ENCODE measurements at regions not wholly inside any gene's neighbourhood (a gene's known extent, or its start where the extent isn't known, plus 50 kb on each side); places are given as distances from the start of the nearest gene placed in this dataset.

DNA sequence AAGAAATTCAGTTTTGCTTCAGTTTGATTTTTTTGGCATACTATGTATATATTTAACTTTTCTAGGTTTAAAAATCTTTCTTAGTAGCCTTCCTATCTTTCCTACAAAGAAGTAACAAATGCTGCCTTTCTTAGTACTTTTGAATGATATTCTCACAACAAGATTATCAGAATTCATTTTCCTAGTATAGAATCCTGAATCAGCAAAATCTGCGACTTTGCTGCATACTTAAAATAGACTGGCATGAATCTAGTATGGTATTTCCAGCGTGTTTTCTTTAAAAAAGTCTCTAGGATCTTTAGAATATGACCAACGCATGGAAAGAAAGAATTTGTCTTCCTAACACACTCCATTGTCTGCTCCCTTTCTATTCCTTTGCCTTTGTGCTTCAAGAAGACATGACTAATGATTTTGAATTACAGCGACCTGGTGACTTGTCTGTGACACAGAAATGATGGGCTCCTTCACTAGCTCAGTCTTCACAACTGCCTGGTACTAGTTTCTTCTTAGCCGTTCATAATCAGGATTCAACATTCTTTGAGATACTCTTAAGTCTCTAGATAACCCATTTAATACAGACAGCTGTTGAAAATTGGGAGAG is 349.8 kb downstream of the PPARGC1A start:
- intact Hi-C loops (cut with micrococcal nuclease; ENCODE audit: unreplicated experiment) (no loop called here), in situ Hi-C loops (cut with HindIII; ENCODE audit: low pct_unique_long_range_greater_than_20kb, low sequenced_read_pairs) (no loop called here)
- no peaks in the 10 kb centered on the region for H3K4me1 ChIP-seq (ENCODE audit: control insufficient read depth, insufficient read depth, low read length)
- H3K36me3 ChIP-seq (ENCODE audit: control insufficient read depth, insufficient read depth, low read length), result no peaks in the 10 kb centered on the region
- H3K9me3 ChIP-seq (ENCODE audit: control insufficient read depth, insufficient read depth, low read depth, low read length), result no peaks in the 10 kb centered on the region
- ChIA-PET POLR2A (no interaction called here), CTCF (no interaction called here)
- TF ChIP-seq SIN3A (IDR thresholded peaks at IDR 0.05; ENCODE audit: borderline replicate concordance, insufficient read depth, low read depth, low read length) (no peak), TCF7L2 (IDR thresholded peaks at IDR 0.05; ENCODE audit: low read depth, low read length) (no peak), POLR2AphosphoS5 (IDR thresholded peaks at IDR 0.05; ENCODE audit: low read depth, low read length) (no peak)
- TF ChIP-seq, protein P1, sequence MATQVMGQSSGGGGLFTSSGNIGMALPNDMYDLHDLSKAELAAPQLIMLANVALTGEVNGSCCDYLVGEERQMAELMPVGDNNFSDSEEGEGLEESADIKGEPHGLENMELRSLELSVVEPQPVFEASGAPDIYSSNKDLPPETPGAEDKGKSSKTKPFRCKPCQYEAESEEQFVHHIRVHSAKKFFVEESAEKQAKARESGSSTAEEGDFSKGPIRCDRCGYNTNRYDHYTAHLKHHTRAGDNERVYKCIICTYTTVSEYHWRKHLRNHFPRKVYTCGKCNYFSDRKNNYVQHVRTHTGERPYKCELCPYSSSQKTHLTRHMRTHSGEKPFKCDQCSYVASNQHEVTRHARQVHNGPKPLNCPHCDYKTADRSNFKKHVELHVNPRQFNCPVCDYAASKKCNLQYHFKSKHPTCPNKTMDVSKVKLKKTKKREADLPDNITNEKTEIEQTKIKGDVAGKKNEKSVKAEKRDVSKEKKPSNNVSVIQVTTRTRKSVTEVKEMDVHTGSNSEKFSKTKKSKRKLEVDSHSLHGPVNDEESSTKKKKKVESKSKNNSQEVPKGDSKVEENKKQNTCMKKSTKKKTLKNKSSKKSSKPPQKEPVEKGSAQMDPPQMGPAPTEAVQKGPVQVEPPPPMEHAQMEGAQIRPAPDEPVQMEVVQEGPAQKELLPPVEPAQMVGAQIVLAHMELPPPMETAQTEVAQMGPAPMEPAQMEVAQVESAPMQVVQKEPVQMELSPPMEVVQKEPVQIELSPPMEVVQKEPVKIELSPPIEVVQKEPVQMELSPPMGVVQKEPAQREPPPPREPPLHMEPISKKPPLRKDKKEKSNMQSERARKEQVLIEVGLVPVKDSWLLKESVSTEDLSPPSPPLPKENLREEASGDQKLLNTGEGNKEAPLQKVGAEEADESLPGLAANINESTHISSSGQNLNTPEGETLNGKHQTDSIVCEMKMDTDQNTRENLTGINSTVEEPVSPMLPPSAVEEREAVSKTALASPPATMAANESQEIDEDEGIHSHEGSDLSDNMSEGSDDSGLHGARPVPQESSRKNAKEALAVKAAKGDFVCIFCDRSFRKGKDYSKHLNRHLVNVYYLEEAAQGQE (IDR thresholded peaks at IDR 0.05; ENCODE audit: insufficient read depth in 1 of 2, low read depth in 2 of 2, low read length in 1 of 2), result no peak
- TF ChIP-seq, protein P2, sequence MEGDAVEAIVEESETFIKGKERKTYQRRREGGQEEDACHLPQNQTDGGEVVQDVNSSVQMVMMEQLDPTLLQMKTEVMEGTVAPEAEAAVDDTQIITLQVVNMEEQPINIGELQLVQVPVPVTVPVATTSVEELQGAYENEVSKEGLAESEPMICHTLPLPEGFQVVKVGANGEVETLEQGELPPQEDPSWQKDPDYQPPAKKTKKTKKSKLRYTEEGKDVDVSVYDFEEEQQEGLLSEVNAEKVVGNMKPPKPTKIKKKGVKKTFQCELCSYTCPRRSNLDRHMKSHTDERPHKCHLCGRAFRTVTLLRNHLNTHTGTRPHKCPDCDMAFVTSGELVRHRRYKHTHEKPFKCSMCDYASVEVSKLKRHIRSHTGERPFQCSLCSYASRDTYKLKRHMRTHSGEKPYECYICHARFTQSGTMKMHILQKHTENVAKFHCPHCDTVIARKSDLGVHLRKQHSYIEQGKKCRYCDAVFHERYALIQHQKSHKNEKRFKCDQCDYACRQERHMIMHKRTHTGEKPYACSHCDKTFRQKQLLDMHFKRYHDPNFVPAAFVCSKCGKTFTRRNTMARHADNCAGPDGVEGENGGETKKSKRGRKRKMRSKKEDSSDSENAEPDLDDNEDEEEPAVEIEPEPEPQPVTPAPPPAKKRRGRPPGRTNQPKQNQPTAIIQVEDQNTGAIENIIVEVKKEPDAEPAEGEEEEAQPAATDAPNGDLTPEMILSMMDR (IDR thresholded peaks at IDR 0.05), result no peak
- BruUV-seq (replicated peaks), result no TSS peak
- no peak for DNase-seq (ENCODE audit: low read depth, low spot score)
- no peak overlapping the region for H3K27ac ChIP-seq (ENCODE audit: low read length)
- no peak for ATAC-seq
- no peak overlapping the region for H3K4me3 ChIP-seq (ENCODE audit: low read depth in 2 of 2, low read length in 2 of 2)
- no peaks in the 10 kb centered on the region for H3K27me3 ChIP-seq (ENCODE audit: control insufficient read depth, insufficient read depth, low read length)

DNA sequence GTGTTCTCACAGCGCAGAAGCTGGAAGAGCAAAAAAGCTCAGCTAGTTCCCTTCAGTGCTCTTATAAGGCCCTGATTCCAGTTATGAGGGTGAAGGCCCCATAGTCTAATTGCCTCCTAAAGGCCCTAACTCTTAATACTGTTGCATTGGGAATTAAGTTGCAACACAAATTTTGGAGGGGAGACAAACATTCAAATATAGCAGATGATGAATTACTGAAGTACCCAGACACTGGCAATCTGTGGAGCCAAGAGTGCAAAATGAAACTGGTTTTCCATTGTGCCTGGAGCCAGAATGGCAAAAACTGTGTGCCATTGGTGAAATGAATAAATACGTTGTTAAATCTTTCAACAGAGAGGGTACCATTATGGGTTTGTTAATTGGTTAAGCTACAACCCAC is 356.0 kb downstream of the PPARGC1A start:
- intact Hi-C loops (cut with micrococcal nuclease; ENCODE audit: unreplicated experiment), result no loop called here

More for the DNA sequence above, 356.0 kb downstream of the PPARGC1A start:
- no peak for ATAC-seq
- in situ Hi-C loops (cut with HindIII; ENCODE audit: low pct_unique_long_range_greater_than_20kb, low sequenced_read_pairs), result no loop called here
- no peak for DNase-seq (ENCODE audit: low read depth, low spot score)
- no TSS peak for BruUV-seq (replicated peaks)
- Histone ChIP-seq H3K4me1 (ENCODE audit: control insufficient read depth, insufficient read depth, low read length) (no peaks in the 10 kb centered on the region), H3K9me3 (ENCODE audit: control insufficient read depth, insufficient read depth, low read depth, low read length) (no peaks in the 10 kb centered on the region), H3K27ac (ENCODE audit: low read length) (no peak overlapping the region), H3K36me3 (ENCODE audit: control insufficient read depth, insufficient read depth, low read length) (no peaks in the 10 kb centered on the region), H3K27me3 (ENCODE audit: control insufficient read depth, insufficient read depth, low read length) (no peaks in the 10 kb centered on the region), H3K4me3 (ENCODE audit: low read depth in 2 of 2, low read length in 2 of 2) (no peak overlapping the region)
- ChIA-PET POLR2A (no interaction called here), CTCF (no interaction called here)
- TF ChIP-seq, protein P1 (IDR thresholded peaks at IDR 0.05; ENCODE audit: insufficient read depth in 1 of 2, low read depth in 2 of 2, low read length in 1 of 2), result no peak
- no peak for TF ChIP-seq POLR2AphosphoS5 (IDR thresholded peaks at IDR 0.05; ENCODE audit: low read depth, low read length)
- no peak for TF ChIP-seq TCF7L2 (IDR thresholded peaks at IDR 0.05; ENCODE audit: low read depth, low read length)
- TF ChIP-seq SIN3A (IDR thresholded peaks at IDR 0.05; ENCODE audit: borderline replicate concordance, insufficient read depth, low read depth, low read length), result no peak
- TF ChIP-seq, protein P2 (IDR thresholded peaks at IDR 0.05), result no peak
